ENCODE measurements at regions not wholly inside any gene's neighbourhood (a gene's known extent, or its start where the extent isn't known, plus 50 kb on each side); places are given as distances from the start of the nearest gene placed in this dataset.

DNA sequence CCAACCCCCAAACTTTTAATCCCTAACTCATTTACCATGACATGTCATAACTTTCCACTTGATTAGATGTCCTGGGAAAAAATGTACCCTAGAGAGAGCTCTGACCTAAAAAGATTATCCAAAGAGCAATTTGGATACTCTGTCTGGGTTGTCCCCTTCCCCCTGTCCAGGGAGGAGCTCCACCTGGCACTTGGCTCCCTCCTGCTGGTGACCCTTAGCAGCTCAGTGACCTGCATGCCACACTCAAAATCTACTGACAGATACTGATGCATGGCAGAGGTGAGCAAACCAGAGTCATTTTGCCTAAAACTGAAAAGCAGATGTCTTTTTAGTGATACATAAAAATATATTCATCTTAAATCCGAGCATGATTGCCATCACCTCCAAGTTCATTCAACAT, 442.3 kb upstream of the CHRM3 start:
- TF ChIP-seq POLR2AphosphoS5 (IDR thresholded peaks at IDR 0.05; ENCODE audit: insufficient read depth, low read depth, low read length): no peak
- TF ChIP-seq, protein P1, sequence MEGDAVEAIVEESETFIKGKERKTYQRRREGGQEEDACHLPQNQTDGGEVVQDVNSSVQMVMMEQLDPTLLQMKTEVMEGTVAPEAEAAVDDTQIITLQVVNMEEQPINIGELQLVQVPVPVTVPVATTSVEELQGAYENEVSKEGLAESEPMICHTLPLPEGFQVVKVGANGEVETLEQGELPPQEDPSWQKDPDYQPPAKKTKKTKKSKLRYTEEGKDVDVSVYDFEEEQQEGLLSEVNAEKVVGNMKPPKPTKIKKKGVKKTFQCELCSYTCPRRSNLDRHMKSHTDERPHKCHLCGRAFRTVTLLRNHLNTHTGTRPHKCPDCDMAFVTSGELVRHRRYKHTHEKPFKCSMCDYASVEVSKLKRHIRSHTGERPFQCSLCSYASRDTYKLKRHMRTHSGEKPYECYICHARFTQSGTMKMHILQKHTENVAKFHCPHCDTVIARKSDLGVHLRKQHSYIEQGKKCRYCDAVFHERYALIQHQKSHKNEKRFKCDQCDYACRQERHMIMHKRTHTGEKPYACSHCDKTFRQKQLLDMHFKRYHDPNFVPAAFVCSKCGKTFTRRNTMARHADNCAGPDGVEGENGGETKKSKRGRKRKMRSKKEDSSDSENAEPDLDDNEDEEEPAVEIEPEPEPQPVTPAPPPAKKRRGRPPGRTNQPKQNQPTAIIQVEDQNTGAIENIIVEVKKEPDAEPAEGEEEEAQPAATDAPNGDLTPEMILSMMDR (IDR thresholded peaks at IDR 0.05; ENCODE audit: extremely low read depth in 1 of 2, insufficient read depth in 1 of 2, low read depth in 1 of 2, low read length in 2 of 2): no peak
- TF ChIP-seq POLR2A (IDR thresholded peaks at IDR 0.05; ENCODE audit: low read depth, low read length): no peak
- no peak for TF ChIP-seq JUN (IDR thresholded peaks at IDR 0.05; ENCODE audit: borderline replicate concordance, insufficient read depth, insufficient read length, low read depth)
- no peak for TF ChIP-seq FOS (IDR thresholded peaks at IDR 0.05; ENCODE audit: borderline replicate concordance, insufficient read depth, low read length)
- no peak for TF ChIP-seq EZH2 (IDR thresholded peaks at IDR 0.05; ENCODE audit: borderline replicate concordance, low read depth, low read length, severe bottlenecking)
- TF ChIP-seq, protein P2, sequence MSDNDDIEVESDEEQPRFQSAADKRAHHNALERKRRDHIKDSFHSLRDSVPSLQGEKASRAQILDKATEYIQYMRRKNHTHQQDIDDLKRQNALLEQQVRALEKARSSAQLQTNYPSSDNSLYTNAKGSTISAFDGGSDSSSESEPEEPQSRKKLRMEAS (IDR thresholded peaks at IDR 0.05; ENCODE audit: insufficient read depth, insufficient read length): no peak
- no peak for TF ChIP-seq GATA2 (IDR thresholded peaks at IDR 0.05; ENCODE audit: insufficient read depth, insufficient read length, low read depth, low read length)
- no peak for TF ChIP-seq MYC (IDR thresholded peaks at IDR 0.05; ENCODE audit: low read depth, low read length)

Data from endothelial cell of umbilical vein (primary cell).